GM12891 (cell line): ENCODE measurements at regions not wholly inside any gene's neighbourhood (a gene's known extent, or its start where the extent isn't known, plus 50 kb on each side); places are given as distances from the start of the nearest gene placed in this dataset.

Experiments used
- PAX5 ChIP-seq: IDR thresholded peaks from 2 replicates; pipeline ENCODE4 v1.6.1; 2011; ENCODE audit warnings: low read length, moderate library complexity, mild to moderate bottlenecking; ENCODE audit not compliant: insufficient read depth, severe bottlenecking
- POLR2A ChIP-seq: IDR thresholded peaks from 2 replicates; pipeline ENCODE4 v1.6.1; 2011; ENCODE audit warnings: low read depth, low read length, control low read depth
- POLR2AphosphoS5 ChIP-seq: IDR thresholded peaks from 2 replicates; pipeline ENCODE4 v1.6.1; 2011; ENCODE audit warnings: low read depth, low read length, control low read depth
- SPI1 ChIP-seq: IDR thresholded peaks from 2 replicates; pipeline ENCODE4 v1.6.1; 2011; ENCODE audit warnings: low read depth, low read length, control low read depth
- TAF1 ChIP-seq: IDR thresholded peaks from 2 replicates; pipeline ENCODE4 v1.6.1; 2011; ENCODE audit warnings: low read depth, low read length, control low read depth

DNA sequence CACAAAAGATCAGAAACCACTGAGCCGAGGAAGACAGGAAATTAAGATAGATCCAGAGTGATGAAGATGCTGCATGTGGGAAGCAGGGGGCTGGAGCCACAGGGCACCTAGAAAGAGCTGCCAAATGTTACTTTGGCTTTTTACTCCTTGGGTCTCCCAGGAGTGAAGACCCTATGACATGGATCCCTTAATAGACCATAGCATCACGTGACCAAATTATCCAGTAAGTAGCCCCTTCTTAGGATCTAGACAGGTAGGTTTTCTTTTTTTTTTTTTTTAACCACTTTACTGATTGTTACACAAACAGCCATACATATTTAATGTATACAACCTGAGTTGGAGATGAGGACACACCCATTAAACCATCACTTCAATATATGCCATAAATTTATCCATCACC is 183.9 kb upstream of the SOX21 start:
- TF ChIP-seq PAX5 (no peak), POLR2A (no peak), SPI1 (no peak), POLR2AphosphoS5 (no peak), TAF1 (no peak)
